H1 (cell line): ENCODE measurements at regions not wholly inside any gene's neighbourhood (a gene's known extent, or its start where the extent isn't known, plus 50 kb on each side); places are given as distances from the start of the nearest gene placed in this dataset.

ENCODE experiments used
- CHD2 ChIP-seq: IDR thresholded peaks from 2 replicates; pipeline ENCODE4 v1.6.1; 2012; ENCODE audit warnings: low read length, improper control_type of control experiment
- EP300 ChIP-seq, 2 experiments: IDR thresholded peaks; 1 replicate in 1 of 2; 2 replicates in 1 of 2; pipeline ENCODE4 v1.6.1; 2011 to 2012; ENCODE audit warnings: low read depth in 2 of 2, low read length in 2 of 2, mild to moderate bottlenecking in 2 of 2, borderline replicate concordance in 1 of 2, inconsistent platforms in 1 of 2, moderate library complexity in 1 of 2
- EZH2 ChIP-seq: fragments of 200-600 bp; sonication (generic); IDR thresholded peaks from 2 replicates; pipeline ENCODE4 v1.7.1; 2012; ENCODE audit warnings: low read depth, mild to moderate bottlenecking, moderate library complexity, low read length, inconsistent platforms; ENCODE audit not compliant: severe bottlenecking
- MAX ChIP-seq: IDR thresholded peaks from 2 replicates; pipeline ENCODE4 v1.6.1; 2012; ENCODE audit warnings: inconsistent platforms
- RNF2 ChIP-seq: fragments of 200-900, 300-1000 bp; sonication (generic); IDR thresholded peaks from 2 replicates; pipeline ENCODE4 v1.7.1; 2016; ENCODE audit warnings: borderline replicate concordance, low read depth, mild to moderate bottlenecking, antibody characterized with exemption, low read length; ENCODE audit not compliant: poor library complexity, severe bottlenecking; ENCODE audit errors: missing control alignments

GRCh38 chr11:20275987-20276965, 87.2 kb upstream of the HTATIP2 start:
- TF ChIP-seq RNF2 (no peak), CHD2 (no peak), MAX (no peak), EP300 (IDR thresholded peaks at IDR 0.05; ENCODE audit: borderline replicate concordance in 1 of 2, low read depth in 2 of 2, low read length in 2 of 2) (no peak), EZH2 (no peak)
